Activated T-cell treated with anti-CD3 and anti-CD28 coated beads, Interleukin-2, amount 50 U/mL, for 4 hours (primary cell): ENCODE measurements at regions not wholly inside any gene's neighbourhood (a gene's known extent, or its start where the extent isn't known, plus 50 kb on each side); places are given as distances from the start of the nearest gene placed in this dataset.
A peak's percentile ranks its signal among the peaks of the same experiment; 100 is the strongest.

ENCODE experiments used
- ATAC-seq, 2 donors: fragments of 200-7000 bp; cut with Tn5 transposase; one replicate each; pipeline ENCODE4 v1.10.0; 2021
- DNase-seq: peaks from one replicate; pipeline ENCODE4 v3.0.0-alpha.2; 2020
- H3K27me3 Mint-ChIP-seq: one replicate; pipeline ENCODE4 v1.8.0; 2021; ENCODE audit warnings: low read depth, mixed read lengths
- H3K36me3 Mint-ChIP-seq: one replicate; pipeline ENCODE4 v1.8.0; 2022; ENCODE audit warnings: mixed read lengths; ENCODE audit not compliant: insufficient read depth
- H3K4me1 Mint-ChIP-seq: one replicate; pipeline ENCODE4 v1.8.0; 2021; ENCODE audit warnings: low read depth, mixed read lengths
- H3K4me3 Mint-ChIP-seq: one replicate; pipeline ENCODE4 v1.8.0; 2021; ENCODE audit warnings: mild to moderate bottlenecking, moderate library complexity, mixed read lengths
- H3K9me3 Mint-ChIP-seq: one replicate; pipeline ENCODE4 v1.8.0; 2021; ENCODE audit warnings: mixed read lengths

GRCh38 chr11:134517115-134517514 is 105.1 kb upstream of the B3GAT1 start:
- H3K27me3 Mint-ChIP-seq, result peaks cover 6% of the 10 kb centered on the region
- no peak for ATAC-seq
- H3K4me1 Mint-ChIP-seq, result no peaks in the 10 kb centered on the region
- no peak overlapping the region for H3K4me3 Mint-ChIP-seq
- H3K36me3 Mint-ChIP-seq, result no peaks in the 10 kb centered on the region
- H3K9me3 Mint-ChIP-seq, result no peaks in the 10 kb centered on the region
- DNase-seq, result no peak

- no peaks in the 10 kb centered on the region for H3K36me3 Mint-ChIP-seq
- DNase-seq (peak; percentile 1), ATAC-seq (no peak)
- H3K4me3 Mint-ChIP-seq, result no peak overlapping the region
- H3K27me3 Mint-ChIP-seq, result peaks cover 4% of the 10 kb centered on the region
- no peaks in the 10 kb centered on the region for H3K9me3 Mint-ChIP-seq
- no peaks in the 10 kb centered on the region for H3K4me1 Mint-ChIP-seq
Measured at GRCh38 chr11:134516529-134516928, 104.5 kb upstream of the B3GAT1 start.

GRCh38 chr11:134515081-134515960 is 103.3 kb upstream of the B3GAT1 start:
- DNase-seq (no peak), ATAC-seq (no peak)
- no peaks in the 10 kb centered on the region for H3K9me3 Mint-ChIP-seq
- peaks cover 4% of the 10 kb centered on the region for H3K27me3 Mint-ChIP-seq
- H3K36me3 Mint-ChIP-seq, result no peaks in the 10 kb centered on the region
- no peak overlapping the region for H3K4me3 Mint-ChIP-seq
- H3K4me1 Mint-ChIP-seq, result no peaks in the 10 kb centered on the region

- ATAC-seq (no peak), DNase-seq (no peak)
- H3K36me3 Mint-ChIP-seq, result no peaks in the 10 kb centered on the region
- no peaks in the 10 kb centered on the region for H3K4me1 Mint-ChIP-seq
- peaks cover 4% of the 10 kb centered on the region for H3K27me3 Mint-ChIP-seq
- H3K9me3 Mint-ChIP-seq, result no peaks in the 10 kb centered on the region
- H3K4me3 Mint-ChIP-seq, result no peak overlapping the region
Measured at GRCh38 chr11:134514354-134514951, 102.4 kb upstream of the B3GAT1 start.

GRCh38 chr11:134513585-134514120 is 101.6 kb upstream of the B3GAT1 start:
- Mint-ChIP-seq H3K9me3 (no peaks in the 10 kb centered on the region), H3K36me3 (no peaks in the 10 kb centered on the region), H3K4me1 (no peaks in the 10 kb centered on the region), H3K4me3 (no peak overlapping the region), H3K27me3 (peaks cover 4% of the 10 kb centered on the region)
- ATAC-seq (no peak), DNase-seq (no peak)

- no peak overlapping the region for H3K4me3 Mint-ChIP-seq
- no peaks in the 10 kb centered on the region for H3K36me3 Mint-ChIP-seq
- no peak for ATAC-seq
- no peaks in the 10 kb centered on the region for H3K4me1 Mint-ChIP-seq
- DNase-seq, result no peak
- no peaks in the 10 kb centered on the region for H3K9me3 Mint-ChIP-seq
- peaks cover 4% of the 10 kb centered on the region for H3K27me3 Mint-ChIP-seq
Measured at GRCh38 chr11:134512571-134513538, 100.8 kb upstream of the B3GAT1 start.

- DNase-seq (no peak), ATAC-seq (no peak)
- no peak overlapping the region for H3K4me3 Mint-ChIP-seq
- no peaks in the 10 kb centered on the region for H3K36me3 Mint-ChIP-seq
- H3K27me3 Mint-ChIP-seq, result peaks cover 4% of the 10 kb centered on the region
- H3K9me3 Mint-ChIP-seq, result no peaks in the 10 kb centered on the region
- no peaks in the 10 kb centered on the region for H3K4me1 Mint-ChIP-seq
Measured at GRCh38 chr11:134512061-134512460, 100.0 kb upstream of the B3GAT1 start.

GRCh38 chr11:134511255-134511654 is 99.2 kb upstream of the B3GAT1 start:
- Mint-ChIP-seq H3K36me3 (no peaks in the 10 kb centered on the region), H3K4me1 (no peaks in the 10 kb centered on the region), H3K4me3 (no peak overlapping the region), H3K9me3 (no peaks in the 10 kb centered on the region), H3K27me3 (peaks cover 4% of the 10 kb centered on the region)
- DNase-seq, result no peak
- no peak for ATAC-seq

GRCh38 chr11:134510233-134511040 is 98.4 kb upstream of the B3GAT1 start:
- Mint-ChIP-seq H3K4me3 (no peak overlapping the region), H3K27me3 (peaks cover 4% of the 10 kb centered on the region), H3K9me3 (no peaks in the 10 kb centered on the region), H3K36me3 (no peaks in the 10 kb centered on the region), H3K4me1 (no peaks in the 10 kb centered on the region)
- no peak for ATAC-seq
- DNase-seq, result no peak

GRCh38 chr11:134509381-134510232 is 97.6 kb upstream of the B3GAT1 start:
- Mint-ChIP-seq H3K27me3 (peaks cover under 1% of the 10 kb centered on the region), H3K4me1 (no peaks in the 10 kb centered on the region), H3K36me3 (no peaks in the 10 kb centered on the region), H3K4me3 (no peak overlapping the region), H3K9me3 (no peaks in the 10 kb centered on the region)
- DNase-seq (no peak), ATAC-seq (no peak)

- no peak for ATAC-seq
- no peaks in the 10 kb centered on the region for H3K4me1 Mint-ChIP-seq
- H3K9me3 Mint-ChIP-seq, result no peaks in the 10 kb centered on the region
- no peaks in the 10 kb centered on the region for H3K36me3 Mint-ChIP-seq
- no peak for DNase-seq
- no peaks in the 10 kb centered on the region for H3K27me3 Mint-ChIP-seq
- no peak overlapping the region for H3K4me3 Mint-ChIP-seq
Measured at GRCh38 chr11:134508219-134508990, 96.4 kb upstream of the B3GAT1 start.

- Mint-ChIP-seq H3K9me3 (no peaks in the 10 kb centered on the region), H3K27me3 (peaks cover 6% of the 10 kb centered on the region), H3K36me3 (no peaks in the 10 kb centered on the region), H3K4me1 (no peaks in the 10 kb centered on the region), H3K4me3 (no peak overlapping the region)
- ATAC-seq (no peak), DNase-seq (no peak)
Measured at GRCh38 chr11:134506046-134506445, 94.0 kb upstream of the B3GAT1 start.
